NCI-H1694 (cell line): ENCODE measurements at regions not wholly inside any gene's neighbourhood (a gene's known extent, or its start where the extent isn't known, plus 50 kb on each side); places are given as distances from the start of the nearest gene placed in this dataset.
"Not testable (repeated sequence)": the region's sequence is repeated elsewhere in the genome, so short reads cannot be mapped to it uniquely, and the experiment has no call there.

Experiments
- DNase-seq: peaks from one replicate; lab custom pipeline; 2025; lab: John Stamatoyannopoulos, UW

GRCh38 chr11:115663790-115664189 lies 159.6 kb upstream of the CADM1 start:
- no peak for DNase-seq

GRCh38 chr11:115660030-115660805 lies 156.0 kb upstream of the CADM1 start:
- DNase-seq = peak; percentile 11

DNA sequence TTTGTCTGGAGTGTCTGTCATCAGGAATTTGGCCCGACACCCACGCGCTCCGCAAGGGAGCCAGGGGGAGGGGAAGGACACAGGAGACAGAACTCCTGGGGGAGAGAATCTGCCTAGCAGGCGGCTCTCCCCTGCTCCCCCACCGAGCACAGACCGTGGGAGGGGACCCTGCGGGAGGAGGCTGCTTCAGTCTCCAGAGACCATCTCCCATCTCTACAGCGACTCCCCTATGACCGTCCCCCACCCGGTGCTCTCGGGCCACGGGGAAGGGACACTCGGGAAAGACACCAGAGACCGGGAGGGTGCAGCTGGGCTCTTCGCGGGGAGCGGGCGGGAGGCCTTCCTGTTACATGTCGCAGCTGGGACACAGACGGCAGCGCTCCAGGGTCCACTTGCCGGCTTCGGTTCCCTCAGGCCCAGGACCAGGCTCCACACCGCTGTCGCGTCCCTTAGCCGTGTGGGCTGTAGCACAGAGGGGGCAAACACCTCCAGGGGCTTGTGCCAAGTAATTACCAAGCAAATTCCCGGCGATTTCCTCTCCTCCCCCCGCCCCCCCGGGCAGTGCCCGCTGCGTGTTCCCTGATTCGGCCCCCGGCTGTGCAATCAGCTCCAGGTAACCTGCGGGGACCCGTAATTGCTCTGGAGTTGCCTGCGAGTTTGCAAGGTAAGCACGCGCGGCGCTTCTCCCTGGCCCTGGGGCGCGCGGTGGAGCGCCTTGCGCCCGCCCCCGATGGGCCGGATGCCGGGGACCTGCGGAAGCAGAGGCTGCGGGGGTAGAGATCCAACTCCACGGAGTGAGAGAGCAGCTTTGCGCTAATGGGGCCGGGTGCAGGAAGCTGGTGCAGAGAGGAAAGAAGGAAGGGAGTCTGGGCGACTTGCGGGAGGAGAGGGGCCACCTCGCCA lies 155.1 kb upstream of the CADM1 start:
- DNase-seq = no peak

DNA sequence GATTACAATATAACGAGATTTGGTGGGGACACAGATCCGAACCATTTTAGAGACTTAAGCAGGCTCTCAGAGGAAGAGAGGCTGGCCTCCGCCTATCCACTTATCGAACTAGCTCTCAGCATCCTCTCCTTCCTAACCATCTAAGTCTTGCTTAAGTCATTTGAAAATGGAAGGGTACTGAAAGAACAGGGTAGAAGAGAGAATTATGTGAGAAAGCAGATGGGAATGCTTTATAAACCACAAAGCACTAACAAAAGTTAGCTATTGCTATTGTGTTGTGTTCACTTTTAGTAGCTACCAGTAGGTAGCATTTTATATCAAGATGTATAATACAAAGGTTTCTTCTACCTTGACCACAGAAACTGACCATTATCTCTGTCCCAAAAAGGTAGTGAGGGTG lies 153.4 kb upstream of the CADM1 start:
- no peak for DNase-seq

DNA sequence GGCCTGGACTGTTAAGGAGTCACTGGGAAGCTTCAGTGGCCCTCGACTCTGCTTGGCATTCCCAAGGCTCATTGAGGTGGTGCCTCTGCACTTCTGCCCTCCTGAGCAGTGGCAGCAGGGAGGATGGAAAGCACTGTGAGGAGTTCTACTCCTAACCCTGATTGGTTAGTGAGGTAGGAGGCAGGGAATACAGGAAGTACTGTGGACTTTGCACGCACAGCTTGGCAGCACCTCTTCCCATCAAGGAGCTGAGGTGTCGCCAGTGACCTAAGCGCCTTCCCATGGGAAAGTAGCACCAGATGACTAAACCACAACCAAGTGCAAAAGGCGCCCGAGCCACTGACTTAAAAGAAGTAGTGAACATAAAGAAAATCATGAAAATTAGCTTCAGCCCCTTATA lies 152.5 kb upstream of the CADM1 start:
- DNase-seq = no peak

GRCh38 chr11:115656041-115656440 lies 151.8 kb upstream of the CADM1 start:
- DNase-seq = no peak

GRCh38 chr11:115654792-115655191 lies 150.6 kb upstream of the CADM1 start:
- no peak for DNase-seq

DNA sequence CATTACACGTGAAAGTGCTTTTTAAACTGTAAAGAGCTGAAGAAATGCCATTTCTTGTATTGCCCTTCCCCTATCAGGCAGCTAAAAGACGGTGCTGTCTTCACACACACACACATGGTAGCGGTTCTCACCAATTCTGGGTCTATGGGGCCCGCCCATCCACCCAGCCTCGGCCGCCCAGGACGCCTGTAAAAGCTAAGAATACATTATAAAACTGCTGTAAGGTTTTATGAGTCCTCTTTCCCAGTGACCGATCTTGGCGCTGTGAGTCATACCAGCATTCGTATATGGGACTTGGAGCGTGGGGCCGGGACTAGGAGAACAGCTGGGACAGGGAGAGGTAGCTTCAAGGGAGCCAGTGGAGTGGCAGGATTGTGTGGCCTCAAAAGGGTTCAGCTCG lies 149.7 kb upstream of the CADM1 start:
- no peak for DNase-seq

DNA sequence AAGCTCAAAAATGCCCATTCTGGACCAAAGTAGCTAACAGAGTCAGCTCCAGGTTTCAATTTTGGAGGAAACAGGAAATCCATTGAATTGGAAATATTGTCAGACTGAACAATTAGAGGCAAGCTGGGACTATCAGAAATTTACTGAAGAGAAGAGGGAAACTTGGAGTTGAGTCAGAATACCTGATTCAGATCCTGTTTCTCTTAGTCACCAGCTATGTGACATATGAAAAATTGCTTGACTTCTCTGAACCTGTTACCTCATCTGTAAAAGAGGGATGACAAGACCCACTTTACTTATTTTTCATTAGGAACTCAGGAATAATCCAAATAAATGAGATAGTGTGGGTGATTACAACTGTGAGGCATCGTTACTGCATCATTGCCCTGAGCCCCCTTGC lies 148.9 kb upstream of the CADM1 start:
- DNase-seq = no peak

DNA sequence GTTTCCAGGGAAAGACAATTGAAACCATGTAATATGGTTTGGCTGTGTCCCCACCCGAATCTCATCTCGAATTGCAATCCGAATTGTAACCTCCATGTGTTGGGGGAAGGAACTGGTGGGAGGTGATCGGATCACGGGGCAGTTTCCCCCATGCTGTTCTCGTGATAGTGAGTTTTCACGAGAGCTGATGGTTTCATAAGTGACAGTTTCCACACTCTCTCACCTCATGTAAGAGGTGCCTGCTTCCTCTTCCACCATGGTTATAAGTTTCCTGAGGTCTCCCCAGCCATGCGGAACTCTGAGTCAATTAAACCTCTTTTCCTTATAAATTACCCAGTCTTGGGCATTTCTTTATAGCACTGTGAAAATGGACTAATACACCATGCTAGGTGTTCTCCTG lies 148.3 kb upstream of the CADM1 start:
- DNase-seq = no peak

- no peak for DNase-seq
Observed at GRCh38 chr11:115652094-115652493, 147.9 kb upstream of the CADM1 start.

DNA sequence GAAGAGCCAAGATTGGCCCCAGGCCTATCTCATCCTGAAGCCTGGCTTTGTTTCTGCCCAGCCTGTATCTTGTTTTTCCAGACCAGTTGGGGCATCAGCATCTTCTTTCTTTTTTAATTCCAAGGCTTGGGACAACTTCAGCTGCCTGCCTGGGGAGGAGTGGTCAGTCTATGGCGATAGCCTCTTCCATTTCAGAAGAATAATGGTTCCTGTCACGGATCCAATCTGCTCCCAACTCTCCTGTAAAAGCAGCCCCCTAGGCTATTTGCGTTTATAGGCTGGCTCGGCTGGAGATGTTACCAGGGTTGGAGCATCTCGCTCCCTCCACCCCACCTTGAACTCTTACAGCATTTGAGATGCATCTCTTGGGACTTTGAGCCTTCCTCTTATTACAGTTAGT lies 145.2 kb upstream of the CADM1 start:
- DNase-seq = no peak

DNA sequence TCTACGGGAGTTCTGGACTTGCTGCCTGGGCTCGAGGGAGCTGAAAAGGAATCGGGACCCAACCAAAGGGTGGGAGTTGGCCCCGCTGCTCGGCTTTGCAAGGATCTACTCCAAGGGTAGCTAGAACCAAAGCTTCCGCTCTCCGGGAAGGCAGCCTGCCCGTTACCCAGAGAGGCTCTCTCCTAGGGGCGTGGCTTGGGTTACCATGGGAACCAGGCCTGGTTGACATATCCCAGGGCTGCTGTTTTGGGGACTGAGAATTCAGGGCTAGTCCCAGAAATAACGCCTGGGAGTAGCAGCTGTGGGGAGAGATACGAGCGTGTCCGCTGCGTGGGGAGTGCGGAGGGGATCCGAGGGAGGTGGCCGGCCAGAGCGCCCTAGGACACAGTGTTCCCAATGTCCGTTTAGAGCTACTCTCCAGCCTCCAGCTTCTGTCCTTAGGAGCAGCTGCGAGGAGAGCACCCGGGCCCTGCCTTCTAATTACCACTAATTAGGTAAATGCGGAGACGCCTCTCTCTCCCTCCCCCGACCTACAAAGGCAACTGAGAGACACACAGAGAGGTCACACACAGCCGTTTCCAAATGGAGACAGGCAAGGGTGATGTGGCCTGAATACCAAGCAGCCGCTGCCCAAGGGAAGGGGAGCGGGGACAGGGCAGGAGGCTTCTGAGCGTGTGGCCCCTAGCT lies 141.6 kb upstream of the CADM1 start:
- no peak for DNase-seq

DNA sequence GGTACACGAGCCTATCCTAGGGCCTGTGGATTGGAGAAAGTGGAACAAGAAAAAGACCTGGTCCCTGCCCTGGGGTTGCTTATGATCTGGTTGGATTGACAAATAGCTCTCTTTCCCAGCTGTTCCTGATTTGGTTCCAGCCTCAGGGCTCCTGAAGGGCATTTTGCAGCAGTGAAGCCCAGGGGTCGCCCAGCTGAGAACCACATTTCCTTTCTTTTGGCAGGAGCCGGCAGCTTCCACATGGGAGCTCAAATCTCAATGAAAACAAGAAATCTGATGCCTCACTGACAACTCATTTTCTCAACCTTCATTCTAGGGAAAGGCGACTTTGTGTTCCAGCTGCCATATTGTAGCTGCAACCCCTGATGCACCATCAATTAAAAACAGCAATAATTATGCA lies 140.6 kb upstream of the CADM1 start:
- no peak for DNase-seq

GRCh38 chr11:115643549-115644270 lies 139.5 kb upstream of the CADM1 start:
- no peak for DNase-seq

- no peak for DNase-seq
Observed at GRCh38 chr11:115642660-115643059, 138.4 kb upstream of the CADM1 start.

DNA sequence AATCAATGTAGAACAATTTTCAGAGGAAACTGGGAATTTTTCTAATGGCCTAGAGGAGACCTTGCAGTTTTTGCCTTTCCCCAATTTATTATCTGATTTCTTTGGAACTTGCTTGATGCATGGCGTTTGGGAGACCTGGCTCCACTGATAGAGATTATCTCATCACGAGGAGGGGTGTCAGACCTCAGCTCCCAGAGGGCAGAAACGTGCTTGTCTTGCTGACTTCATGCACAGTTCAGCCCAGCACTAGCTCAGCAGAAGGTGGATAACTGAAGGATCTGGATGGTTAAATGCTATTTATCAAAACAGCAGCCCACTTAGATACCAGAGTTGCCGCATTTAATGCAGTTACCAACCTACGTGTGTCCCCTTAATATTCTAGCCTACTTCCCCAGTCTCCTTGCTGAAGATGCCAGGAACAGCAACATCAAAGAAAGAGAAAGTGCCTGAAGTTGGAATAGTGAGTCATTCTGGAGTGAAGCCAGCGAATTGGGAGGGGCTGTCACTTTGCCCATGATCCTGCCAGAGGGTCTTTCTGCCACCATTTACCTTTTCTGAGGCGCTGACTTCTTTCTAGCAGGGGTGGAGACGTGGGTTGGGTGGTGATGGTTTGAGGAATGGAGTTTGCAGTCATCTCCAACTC lies 133.5 kb upstream of the CADM1 start:
- no peak for DNase-seq

GRCh38 chr11:115636753-115637527 lies 132.7 kb upstream of the CADM1 start:
- DNase-seq = no peak

- DNase-seq = not testable (repeated sequence)
Observed at GRCh38 chr11:115633977-115634376, 129.8 kb upstream of the CADM1 start.

GRCh38 chr11:115632061-115632460 lies 127.8 kb upstream of the CADM1 start:
- no peak for DNase-seq

DNA sequence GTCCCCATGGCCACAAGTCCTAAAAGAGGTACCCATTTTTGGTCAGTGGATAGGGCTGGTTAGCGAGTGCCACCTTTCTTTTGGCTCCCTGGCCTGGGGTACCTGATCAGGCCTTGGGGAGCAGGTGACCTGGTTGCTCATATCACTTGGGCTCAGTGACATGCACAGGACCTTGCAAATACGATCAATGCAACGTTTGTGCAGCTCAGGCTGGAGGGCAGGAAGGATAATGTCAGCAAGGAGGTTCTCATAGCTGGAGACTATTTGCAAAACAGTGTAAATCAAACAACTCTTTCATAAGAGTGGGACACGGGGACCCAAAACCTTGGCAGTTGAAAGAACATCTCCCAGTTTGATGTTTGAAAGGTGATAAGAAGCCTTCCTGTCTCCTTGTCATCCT lies 127.4 kb upstream of the CADM1 start:
- no peak for DNase-seq
